ENCODE measurements at regions not wholly inside any gene's neighbourhood (a gene's known extent, or its start where the extent isn't known, plus 50 kb on each side); places are given as distances from the start of the nearest gene placed in this dataset.

- TF ChIP-seq, protein P1, sequence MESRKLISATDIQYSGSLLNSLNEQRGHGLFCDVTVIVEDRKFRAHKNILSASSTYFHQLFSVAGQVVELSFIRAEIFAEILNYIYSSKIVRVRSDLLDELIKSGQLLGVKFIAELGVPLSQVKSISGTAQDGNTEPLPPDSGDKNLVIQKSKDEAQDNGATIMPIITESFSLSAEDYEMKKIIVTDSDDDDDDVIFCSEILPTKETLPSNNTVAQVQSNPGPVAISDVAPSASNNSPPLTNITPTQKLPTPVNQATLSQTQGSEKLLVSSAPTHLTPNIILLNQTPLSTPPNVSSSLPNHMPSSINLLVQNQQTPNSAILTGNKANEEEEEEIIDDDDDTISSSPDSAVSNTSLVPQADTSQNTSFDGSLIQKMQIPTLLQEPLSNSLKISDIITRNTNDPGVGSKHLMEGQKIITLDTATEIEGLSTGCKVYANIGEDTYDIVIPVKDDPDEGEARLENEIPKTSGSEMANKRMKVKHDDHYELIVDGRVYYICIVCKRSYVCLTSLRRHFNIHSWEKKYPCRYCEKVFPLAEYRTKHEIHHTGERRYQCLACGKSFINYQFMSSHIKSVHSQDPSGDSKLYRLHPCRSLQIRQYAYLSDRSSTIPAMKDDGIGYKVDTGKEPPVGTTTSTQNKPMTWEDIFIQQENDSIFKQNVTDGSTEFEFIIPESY (IDR thresholded peaks at IDR 0.05) = no peak
- TF ChIP-seq SREBF1 (IDR thresholded peaks at IDR 0.05; ENCODE audit: low read length) = no peak
- TF ChIP-seq ZNF384 (IDR thresholded peaks at IDR 0.05; ENCODE audit: borderline replicate concordance, low read depth, low read length) = no peak
- no peak for TF ChIP-seq CBFB (IDR thresholded peaks at IDR 0.05; ENCODE audit: low read depth)
Observed at GRCh38 chr2:84131278-84131830, 327.7 kb downstream of the SUCLG1 start (continued).

DNA sequence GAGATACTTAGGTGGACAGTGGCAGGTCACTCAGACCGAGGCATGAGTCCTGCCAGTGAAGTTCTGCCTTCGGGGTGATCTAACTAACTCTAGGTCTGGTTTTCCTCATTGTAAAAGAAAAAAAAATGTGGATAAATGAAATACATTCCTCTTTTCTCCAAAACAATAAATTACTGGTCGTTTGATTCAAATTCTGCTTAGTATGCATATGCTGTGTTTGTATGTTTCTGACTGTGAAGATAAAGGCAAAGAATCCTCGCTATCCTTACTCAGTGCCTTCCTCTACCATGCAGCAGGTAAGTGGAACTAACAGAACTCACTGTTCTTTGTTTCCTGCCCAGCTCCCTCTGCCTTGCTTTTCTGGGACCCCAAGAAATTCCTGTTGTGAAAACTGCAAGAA lies 330.1 kb downstream of the SUCLG1 start:
- ATAC-seq (no peak), FAIRE-seq (no peak), DNase-seq (ENCODE audit: low read depth, low spot score) (no peak)
- H3K79me2 ChIP-seq (ENCODE audit: control insufficient read depth, insufficient read depth, low read length) = no peaks in the 10 kb centered on the region
- in situ Hi-C loops (cut with MboI) (no loop called here), intact Hi-C loops (cut with micrococcal nuclease; ENCODE audit: unreplicated experiment) (no loop called here)
- no peaks in the 10 kb centered on the region for H3K9me3 ChIP-seq (replicated peaks; ENCODE audit: control insufficient read depth, insufficient read depth, low read length)
- TF ChIP-seq NFYB (IDR thresholded peaks at IDR 0.05; ENCODE audit: insufficient read depth, low read depth, low read length) = no peak
- TF ChIP-seq USF1 (IDR thresholded peaks at IDR 0.05; ENCODE audit: borderline replicate concordance, extremely low read length, insufficient read depth, low read depth, low read length) = no peak
- no peak for TF ChIP-seq SIX5 (IDR thresholded peaks at IDR 0.05; ENCODE audit: low read depth, low read length, severe bottlenecking)
- TF ChIP-seq BCL11A (IDR thresholded peaks at IDR 0.05; ENCODE audit: low read depth, low read length) = no peak
- TF ChIP-seq EGR1 (IDR thresholded peaks at IDR 0.05; ENCODE audit: borderline replicate concordance in 1 of 2, low read depth in 2 of 2, low read length in 2 of 2) = no peak
- no peak for TF ChIP-seq RAD21 (IDR thresholded peaks at IDR 0.05; ENCODE audit: insufficient read depth, low read depth, low read length)
- no peak for TF ChIP-seq E2F4 (IDR thresholded peaks at IDR 0.05; ENCODE audit: low read depth, low read length)
- TF ChIP-seq, protein P2, sequence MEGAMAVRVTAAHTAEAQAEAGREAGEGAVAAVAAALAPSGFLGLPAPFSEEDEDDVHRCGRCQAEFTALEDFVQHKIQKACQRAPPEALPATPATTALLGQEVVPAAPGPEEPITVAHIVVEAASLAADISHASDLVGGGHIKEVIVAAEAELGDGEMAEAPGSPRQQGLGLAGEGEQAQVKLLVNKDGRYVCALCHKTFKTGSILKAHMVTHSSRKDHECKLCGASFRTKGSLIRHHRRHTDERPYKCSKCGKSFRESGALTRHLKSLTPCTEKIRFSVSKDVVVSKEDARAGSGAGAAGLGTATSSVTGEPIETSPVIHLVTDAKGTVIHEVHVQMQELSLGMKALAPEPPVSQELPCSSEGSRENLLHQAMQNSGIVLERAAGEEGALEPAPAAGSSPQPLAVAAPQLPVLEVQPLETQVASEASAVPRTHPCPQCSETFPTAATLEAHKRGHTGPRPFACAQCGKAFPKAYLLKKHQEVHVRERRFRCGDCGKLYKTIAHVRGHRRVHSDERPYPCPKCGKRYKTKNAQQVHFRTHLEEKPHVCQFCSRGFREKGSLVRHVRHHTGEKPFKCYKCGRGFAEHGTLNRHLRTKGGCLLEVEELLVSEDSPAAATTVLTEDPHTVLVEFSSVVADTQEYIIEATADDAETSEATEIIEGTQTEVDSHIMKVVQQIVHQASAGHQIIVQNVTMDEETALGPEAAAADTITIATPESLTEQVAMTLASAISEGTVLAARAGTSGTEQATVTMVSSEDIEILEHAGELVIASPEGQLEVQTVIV (IDR thresholded peaks at IDR 0.05; ENCODE audit: borderline replicate concordance, partially characterized antibody) = no peak
- no peak for TF ChIP-seq ZZZ3 (IDR thresholded peaks at IDR 0.05; ENCODE audit: control insufficient read depth, insufficient read length, low read depth)
- TF ChIP-seq, protein P3, sequence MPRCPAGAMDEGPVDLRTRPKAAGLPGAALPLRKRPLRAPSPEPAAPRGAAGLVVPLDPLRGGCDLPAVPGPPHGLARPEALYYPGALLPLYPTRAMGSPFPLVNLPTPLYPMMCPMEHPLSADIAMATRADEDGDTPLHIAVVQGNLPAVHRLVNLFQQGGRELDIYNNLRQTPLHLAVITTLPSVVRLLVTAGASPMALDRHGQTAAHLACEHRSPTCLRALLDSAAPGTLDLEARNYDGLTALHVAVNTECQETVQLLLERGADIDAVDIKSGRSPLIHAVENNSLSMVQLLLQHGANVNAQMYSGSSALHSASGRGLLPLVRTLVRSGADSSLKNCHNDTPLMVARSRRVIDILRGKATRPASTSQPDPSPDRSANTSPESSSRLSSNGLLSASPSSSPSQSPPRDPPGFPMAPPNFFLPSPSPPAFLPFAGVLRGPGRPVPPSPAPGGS (IDR thresholded peaks at IDR 0.05; ENCODE audit: borderline replicate concordance, insufficient read depth, low read depth, low read length, poor library complexity, severe bottlenecking) = no peak
- WGBS (ENCODE audit: insufficient coverage, insufficient replicate concordance, low lambda C conversion rate, missing lambda C conversion rate) = 7% methylated on average over 4 of the region's 4 CpGs
- no TSS peak for BruUV-seq (replicated peaks)
- H3K27me3 ChIP-seq (replicated peaks in 1 of 2; ENCODE audit: control insufficient read depth in 2 of 2, insufficient read depth in 2 of 2, low read length in 1 of 2) = no peaks in the 10 kb centered on the region
- H3K27ac ChIP-seq (ENCODE audit: control insufficient read depth, insufficient read depth) = no peak overlapping the region
- no peaks in the 10 kb centered on the region for H4K20me1 ChIP-seq (ENCODE audit: control insufficient read depth, insufficient read depth)
- no peaks in the 10 kb centered on the region for H3K4me1 ChIP-seq (ENCODE audit: control insufficient read depth, insufficient read depth, low read length)
- no peak overlapping the region for H3K4me2 ChIP-seq (ENCODE audit: control insufficient read depth, insufficient read depth)
- H2AFZ ChIP-seq (ENCODE audit: control insufficient read depth, low read depth, low read length) = no peak overlapping the region
- SMC1A ChIA-PET (ENCODE audit: uncharacterized antibody, unreplicated experiment) = no interaction called here
- no peak overlapping the region for H3K4me3 ChIP-seq
- RAD21 ChIA-PET (ENCODE audit: unreplicated experiment) = no interaction called here
- CTCF ChIA-PET = no interaction called here
- H3K9ac ChIP-seq (ENCODE audit: control insufficient read depth, insufficient read depth, low read length) = no peak overlapping the region
- H3K36me3 ChIP-seq (ENCODE audit: control insufficient read depth in 2 of 2, insufficient read depth in 2 of 2, low read length in 1 of 2) = no peaks in the 10 kb centered on the region
- POLR2A ChIA-PET = no interaction called here
